SU-DHL-6 (cell line): ENCODE measurements at regions not wholly inside any gene's neighbourhood (a gene's known extent, or its start where the extent isn't known, plus 50 kb on each side); places are given as distances from the start of the nearest gene placed in this dataset.
"Not testable (repeated sequence)": the region's sequence is repeated elsewhere in the genome, so short reads cannot be mapped to it uniquely, and the experiment has no call there.

Experiments used
- H2AFZ ChIP-seq: fragments of 200-600 bp; sonication (generic); 2 replicates; pipeline ENCODE4 v1.6.1; 2014; ENCODE audit warnings: low read depth, mild to moderate bottlenecking, moderate library complexity, mixed read lengths, antibody characterized with exemption, low read length; ENCODE audit not compliant: severe bottlenecking
- H3F3A ChIP-seq: fragments of 200-600 bp; shearing (Covaris generic); 2 replicates; pipeline ENCODE4 v1.6.0; 2016; ENCODE audit warnings: antibody characterized with exemption, mild to moderate bottlenecking; ENCODE audit not compliant: insufficient read depth
- H3K27ac ChIP-seq: fragments of 200-600 bp; sonication (generic); 2 replicates; pipeline ENCODE4 v1.5.1; 2016; ENCODE audit warnings: low read depth, mild to moderate bottlenecking, low read length, moderate library complexity, mixed read lengths
- H3K27me3 ChIP-seq: fragments of 200-600 bp; sonication (generic), shearing (Covaris generic); 2 replicates; pipeline ENCODE4 v1.6.0; 2014; ENCODE audit warnings: mild to moderate bottlenecking, low read length
- H3K36me3 ChIP-seq: fragments of 200-600 bp; sonication (generic); 2 replicates; pipeline ENCODE4 v1.6.1; 2014; ENCODE audit warnings: mild to moderate bottlenecking, low read length, mixed read lengths
- H3K4me2 ChIP-seq: fragments of 300-600, 200-600 bp; shearing (Covaris generic), sonication (generic); 2 replicates; pipeline ENCODE4 v1.6.0; 2014; ENCODE audit warnings: low read length, low read depth, mild to moderate bottlenecking; ENCODE audit not compliant: poor library complexity, severe bottlenecking
- H3K4me3 ChIP-seq: fragments of 200-600 bp; sonication (generic); 2 replicates; pipeline ENCODE4 v1.5.1; 2014; ENCODE audit warnings: antibody characterized with exemption, low read length, mild to moderate bottlenecking, mixed read lengths; ENCODE audit not compliant: insufficient read depth, poor library complexity, severe bottlenecking
- H3K79me2 ChIP-seq: fragments of 200-600 bp; sonication (generic); 2 replicates; pipeline ENCODE4 v1.6.1; 2014; ENCODE audit warnings: mild to moderate bottlenecking, low read length, moderate library complexity; ENCODE audit not compliant: insufficient read depth
- H3K9ac ChIP-seq: fragments of 200-600 bp; sonication (generic); 2 replicates; pipeline ENCODE4 v1.7.0; 2014; ENCODE audit warnings: mild to moderate bottlenecking, low read length
- H3K9me2 ChIP-seq: fragments of 200-600 bp; sonication (generic); replicated peaks from 2 replicates; pipeline ENCODE4 v1.6.1; 2014; ENCODE audit warnings: low read length; ENCODE audit not compliant: insufficient read depth
- H3K9me3 ChIP-seq: fragments of 200-600 bp; sonication (generic); 2 replicates; pipeline ENCODE4 v1.6.1; 2014; ENCODE audit warnings: low read length, mixed read lengths; ENCODE audit not compliant: insufficient read depth
- H4K20me1 ChIP-seq: fragments of 200-600 bp; sonication (generic); 2 replicates; pipeline ENCODE4 v1.6.1; 2014; ENCODE audit warnings: low read depth, mild to moderate bottlenecking, antibody characterized with exemption, low read length, moderate library complexity, mixed read lengths
- CTCF ChIP-seq: fragments of 200-600 bp; sonication (generic); IDR thresholded peaks from one replicate; pipeline ENCODE4 v1.5.1; 2017; ENCODE audit warnings: antibody characterized with exemption, mild to moderate bottlenecking, low read length, moderate library complexity; ENCODE audit not compliant: insufficient read depth, poor library complexity, severe bottlenecking
- EZH2phosphoT487 ChIP-seq: fragments of 200-600 bp; sonication (generic), shearing (Covaris generic); conservative IDR thresholded peaks from 2 replicates; pipeline ENCODE4 v1.6.1; 2018; ENCODE audit warnings: mild to moderate bottlenecking, antibody characterized with exemption, low read length, moderate library complexity, mixed read lengths

GRCh38 chr20:52062452-52063209 is 128.9 kb downstream of the ZFP64 start:
- no peak overlapping the region for H3K27ac ChIP-seq
- no peak overlapping the region for H2AFZ ChIP-seq
- no peaks in the 10 kb centered on the region for H3K9me3 ChIP-seq
- no peak overlapping the region for H3K9ac ChIP-seq
- no peaks in the 10 kb centered on the region for H3K79me2 ChIP-seq
- H4K20me1 ChIP-seq = no peaks in the 10 kb centered on the region
- no peaks in the 10 kb centered on the region for H3K27me3 ChIP-seq
- TF ChIP-seq CTCF (no peak), EZH2phosphoT487 (no peak)
- H3K4me3 ChIP-seq = no peak overlapping the region
- H3F3A ChIP-seq = no peaks in the 10 kb centered on the region
- H3K4me2 ChIP-seq = no peak overlapping the region
- H3K9me2 ChIP-seq = no peaks in the 10 kb centered on the region
- no peaks in the 10 kb centered on the region for H3K36me3 ChIP-seq

GRCh38 chr20:52060794-52061714 is 130.5 kb downstream of the ZFP64 start:
- H3K79me2 ChIP-seq = no peaks in the 10 kb centered on the region
- no peaks in the 10 kb centered on the region for H3K36me3 ChIP-seq
- TF ChIP-seq EZH2phosphoT487 (no peak), CTCF (no peak)
- H3F3A ChIP-seq = no peaks in the 10 kb centered on the region
- no peaks in the 10 kb centered on the region for H4K20me1 ChIP-seq
- H2AFZ ChIP-seq = no peak overlapping the region
- no peak overlapping the region for H3K9ac ChIP-seq
- no peaks in the 10 kb centered on the region; the same call in 1 of the 2 replicates for H3K9me3 ChIP-seq
- H3K9me2 ChIP-seq = no peaks in the 10 kb centered on the region
- no peak overlapping the region for H3K4me3 ChIP-seq
- no peak overlapping the region for H3K27ac ChIP-seq
- no peak overlapping the region for H3K4me2 ChIP-seq
- no peaks in the 10 kb centered on the region for H3K27me3 ChIP-seq

GRCh38 chr20:52057133-52057532 is 134.4 kb downstream of the ZFP64 start:
- not testable (repeated sequence) for H3K27ac ChIP-seq, H3K4me2 ChIP-seq, H3F3A ChIP-seq, H3K4me3 ChIP-seq, H3K9ac ChIP-seq, H3K79me2 ChIP-seq, H3K27me3 ChIP-seq, H4K20me1 ChIP-seq, H3K36me3 ChIP-seq, H2AFZ ChIP-seq, H3K9me3 ChIP-seq, H3K9me2 ChIP-seq
